ENCODE measurements at regions not wholly inside any gene's neighbourhood (a gene's known extent, or its start where the extent isn't known, plus 50 kb on each side); places are given as distances from the start of the nearest gene placed in this dataset.

DNA sequence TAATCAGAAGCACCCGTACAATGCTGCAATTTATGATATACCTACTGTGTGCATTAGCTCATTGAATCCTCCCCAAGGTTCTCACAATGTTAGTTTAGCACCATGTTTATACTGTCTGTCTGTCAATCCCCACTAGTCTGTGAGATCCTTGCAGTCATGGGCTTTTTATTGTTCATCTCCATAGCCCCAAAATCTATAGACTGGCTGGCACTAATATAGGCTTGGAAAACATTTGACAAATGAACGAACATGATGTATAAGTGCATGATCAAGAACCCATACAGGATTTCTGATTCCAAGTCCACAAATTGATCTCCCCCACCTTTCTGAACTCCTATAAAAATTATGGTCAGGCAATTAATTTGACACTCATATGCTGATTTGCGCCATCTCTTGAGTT, 290.0 kb downstream of the OMA1 start:
- no peaks in the 10 kb centered on the region for H3K27me3 ChIP-seq (ENCODE audit: control insufficient read depth in 4 of 4, insufficient read depth in 4 of 4, low read length in 3 of 4)
- no peaks in the 10 kb centered on the region for H3K9me3 ChIP-seq (ENCODE audit: control insufficient read depth in 4 of 4, low read length in 3 of 4)
- TF ChIP-seq JUND (IDR thresholded peaks at IDR 0.05) (no peak), HNF4G (IDR thresholded peaks at IDR 0.05) (no peak), EGR1 (IDR thresholded peaks at IDR 0.05; ENCODE audit: low read depth in 2 of 2) (no peak), FOXA2 (IDR thresholded peaks at IDR 0.05) (no peak), SP1 (IDR thresholded peaks at IDR 0.05) (no peak), GABPA (IDR thresholded peaks at IDR 0.05 in 1 of 2, conservative IDR thresholded peaks at IDR 0.05 in 1 of 2) (no peak), NR2F2 (IDR thresholded peaks at IDR 0.05) (no peak), RXRA (IDR thresholded peaks at IDR 0.05) (no peak), TAF1 (conservative IDR thresholded peaks at IDR 0.05) (no peak), YY1 (IDR thresholded peaks at IDR 0.05) (no peak)
- TF ChIP-seq, protein P1, sequence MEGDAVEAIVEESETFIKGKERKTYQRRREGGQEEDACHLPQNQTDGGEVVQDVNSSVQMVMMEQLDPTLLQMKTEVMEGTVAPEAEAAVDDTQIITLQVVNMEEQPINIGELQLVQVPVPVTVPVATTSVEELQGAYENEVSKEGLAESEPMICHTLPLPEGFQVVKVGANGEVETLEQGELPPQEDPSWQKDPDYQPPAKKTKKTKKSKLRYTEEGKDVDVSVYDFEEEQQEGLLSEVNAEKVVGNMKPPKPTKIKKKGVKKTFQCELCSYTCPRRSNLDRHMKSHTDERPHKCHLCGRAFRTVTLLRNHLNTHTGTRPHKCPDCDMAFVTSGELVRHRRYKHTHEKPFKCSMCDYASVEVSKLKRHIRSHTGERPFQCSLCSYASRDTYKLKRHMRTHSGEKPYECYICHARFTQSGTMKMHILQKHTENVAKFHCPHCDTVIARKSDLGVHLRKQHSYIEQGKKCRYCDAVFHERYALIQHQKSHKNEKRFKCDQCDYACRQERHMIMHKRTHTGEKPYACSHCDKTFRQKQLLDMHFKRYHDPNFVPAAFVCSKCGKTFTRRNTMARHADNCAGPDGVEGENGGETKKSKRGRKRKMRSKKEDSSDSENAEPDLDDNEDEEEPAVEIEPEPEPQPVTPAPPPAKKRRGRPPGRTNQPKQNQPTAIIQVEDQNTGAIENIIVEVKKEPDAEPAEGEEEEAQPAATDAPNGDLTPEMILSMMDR (IDR thresholded peaks at IDR 0.05; ENCODE audit: low read depth, low read length, missing input control): no peak
- TF ChIP-seq, protein P2, sequence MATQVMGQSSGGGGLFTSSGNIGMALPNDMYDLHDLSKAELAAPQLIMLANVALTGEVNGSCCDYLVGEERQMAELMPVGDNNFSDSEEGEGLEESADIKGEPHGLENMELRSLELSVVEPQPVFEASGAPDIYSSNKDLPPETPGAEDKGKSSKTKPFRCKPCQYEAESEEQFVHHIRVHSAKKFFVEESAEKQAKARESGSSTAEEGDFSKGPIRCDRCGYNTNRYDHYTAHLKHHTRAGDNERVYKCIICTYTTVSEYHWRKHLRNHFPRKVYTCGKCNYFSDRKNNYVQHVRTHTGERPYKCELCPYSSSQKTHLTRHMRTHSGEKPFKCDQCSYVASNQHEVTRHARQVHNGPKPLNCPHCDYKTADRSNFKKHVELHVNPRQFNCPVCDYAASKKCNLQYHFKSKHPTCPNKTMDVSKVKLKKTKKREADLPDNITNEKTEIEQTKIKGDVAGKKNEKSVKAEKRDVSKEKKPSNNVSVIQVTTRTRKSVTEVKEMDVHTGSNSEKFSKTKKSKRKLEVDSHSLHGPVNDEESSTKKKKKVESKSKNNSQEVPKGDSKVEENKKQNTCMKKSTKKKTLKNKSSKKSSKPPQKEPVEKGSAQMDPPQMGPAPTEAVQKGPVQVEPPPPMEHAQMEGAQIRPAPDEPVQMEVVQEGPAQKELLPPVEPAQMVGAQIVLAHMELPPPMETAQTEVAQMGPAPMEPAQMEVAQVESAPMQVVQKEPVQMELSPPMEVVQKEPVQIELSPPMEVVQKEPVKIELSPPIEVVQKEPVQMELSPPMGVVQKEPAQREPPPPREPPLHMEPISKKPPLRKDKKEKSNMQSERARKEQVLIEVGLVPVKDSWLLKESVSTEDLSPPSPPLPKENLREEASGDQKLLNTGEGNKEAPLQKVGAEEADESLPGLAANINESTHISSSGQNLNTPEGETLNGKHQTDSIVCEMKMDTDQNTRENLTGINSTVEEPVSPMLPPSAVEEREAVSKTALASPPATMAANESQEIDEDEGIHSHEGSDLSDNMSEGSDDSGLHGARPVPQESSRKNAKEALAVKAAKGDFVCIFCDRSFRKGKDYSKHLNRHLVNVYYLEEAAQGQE (IDR thresholded peaks at IDR 0.05): no peak
- TF ChIP-seq, protein P3, sequence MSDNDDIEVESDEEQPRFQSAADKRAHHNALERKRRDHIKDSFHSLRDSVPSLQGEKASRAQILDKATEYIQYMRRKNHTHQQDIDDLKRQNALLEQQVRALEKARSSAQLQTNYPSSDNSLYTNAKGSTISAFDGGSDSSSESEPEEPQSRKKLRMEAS (IDR thresholded peaks at IDR 0.05): no peak
- TF ChIP-seq, protein P4, sequence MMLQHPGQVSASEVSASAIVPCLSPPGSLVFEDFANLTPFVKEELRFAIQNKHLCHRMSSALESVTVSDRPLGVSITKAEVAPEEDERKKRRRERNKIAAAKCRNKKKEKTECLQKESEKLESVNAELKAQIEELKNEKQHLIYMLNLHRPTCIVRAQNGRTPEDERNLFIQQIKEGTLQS (IDR thresholded peaks at IDR 0.05): no peak
- H3K9ac ChIP-seq (ENCODE audit: low read depth in 1 of 2, low read length in 2 of 2): no peak overlapping the region
- no peaks in the 10 kb centered on the region for H3K4me1 ChIP-seq (ENCODE audit: control insufficient read depth in 4 of 4, insufficient read depth in 4 of 4, low read length in 3 of 4)
- no peak for DNase-seq (ENCODE audit: low spot score)
- 87% methylated on average over 3 of the region's 3 CpGs for WGBS
- no peak overlapping the region for H3K27ac ChIP-seq (ENCODE audit: low read depth in 1 of 2, low read length in 2 of 2)
- H3K4me3 ChIP-seq (ENCODE audit: low read depth in 1 of 3, low read length in 3 of 3): no peak overlapping the region
- H3K36me3 ChIP-seq (ENCODE audit: control insufficient read depth in 4 of 4, insufficient read depth in 3 of 4, low read depth in 1 of 4, low read length in 3 of 4): peaks cover 0 to 1% (median 0%) of the 10 kb centered on the region in 4 donors

DNA sequence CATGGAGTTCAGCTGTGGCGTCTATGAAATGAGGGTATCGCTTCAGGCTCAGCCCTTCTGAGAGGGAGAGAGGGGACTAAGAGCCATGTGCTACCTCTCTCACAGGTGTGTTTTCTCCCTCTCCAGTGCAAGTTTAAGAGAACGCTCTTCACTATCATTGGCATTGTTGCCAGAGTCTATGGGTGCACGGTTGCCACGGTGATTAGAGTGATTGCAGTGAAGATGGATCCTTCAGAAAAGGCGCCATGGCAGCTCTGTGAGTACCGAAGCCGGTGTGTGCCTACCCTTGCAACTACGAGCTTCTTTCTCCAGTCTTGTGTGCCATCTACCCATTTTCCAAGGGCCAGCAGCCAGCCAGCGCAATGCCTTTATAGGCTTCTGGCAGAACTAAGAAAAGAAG, 290.5 kb downstream of the OMA1 start:
- TF ChIP-seq RXRA (IDR thresholded peaks at IDR 0.05): no peak
- 92% methylated on average over 10 of the region's 10 CpGs for WGBS
- Histone ChIP-seq H3K27ac (ENCODE audit: low read depth in 1 of 2, low read length in 2 of 2) (no peak overlapping the region), H3K4me1 (ENCODE audit: control insufficient read depth in 4 of 4, insufficient read depth in 4 of 4, low read length in 3 of 4) (no peaks in the 10 kb centered on the region), H3K9me3 (ENCODE audit: control insufficient read depth in 4 of 4, low read length in 3 of 4) (no peaks in the 10 kb centered on the region), H3K9ac (ENCODE audit: low read depth in 1 of 2, low read length in 2 of 2) (no peak overlapping the region), H3K27me3 (ENCODE audit: control insufficient read depth in 4 of 4, insufficient read depth in 4 of 4, low read length in 3 of 4) (no peaks in the 10 kb centered on the region), H3K4me3 (ENCODE audit: low read depth in 1 of 3, low read length in 3 of 3) (no peak overlapping the region), H3K36me3 (ENCODE audit: control insufficient read depth in 4 of 4, insufficient read depth in 3 of 4, low read depth in 1 of 4, low read length in 3 of 4) (peaks cover 0 to 1% (median 0%) of the 10 kb centered on the region in 4 donors)
- no peak for DNase-seq (ENCODE audit: low spot score)

Measured in liver (tissue), 8 donors.